ENCODE measurements at regions not wholly inside any gene's neighbourhood (a gene's known extent, or its start where the extent isn't known, plus 50 kb on each side); places are given as distances from the start of the nearest gene placed in this dataset.

DNA sequence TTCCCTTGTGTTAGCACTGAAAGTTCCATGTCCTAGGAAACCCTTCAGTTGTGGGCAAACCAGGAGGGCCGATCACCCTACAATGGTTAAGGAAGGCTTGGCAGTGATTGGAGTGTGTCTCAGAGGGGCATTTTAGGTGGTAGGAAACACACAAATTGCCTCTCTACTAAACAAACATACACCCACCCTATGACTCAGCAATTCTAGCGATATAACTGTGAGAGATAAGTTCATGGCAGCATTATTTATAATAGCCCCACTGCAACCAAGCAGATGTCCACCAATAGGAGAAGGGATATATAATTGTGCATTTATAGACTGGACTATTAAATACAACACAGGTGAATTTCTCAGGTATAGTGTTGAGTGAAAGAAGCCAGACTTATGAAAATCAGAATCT lies 543.1 kb downstream of the UQCRFS1 start:
- no peaks in the 10 kb centered on the region for H3K36me3 ChIP-seq (ENCODE audit: control insufficient read depth in 2 of 2, insufficient read depth in 2 of 2, low read length in 1 of 2)
- ChIA-PET RAD21 (ENCODE audit: unreplicated experiment) (no interaction called here), CTCF (no interaction called here), SMC1A (ENCODE audit: uncharacterized antibody, unreplicated experiment) (no interaction called here), POLR2A (no interaction called here)
- no peak overlapping the region for H2AFZ ChIP-seq (ENCODE audit: control insufficient read depth, low read depth, low read length)
- no TSS peak for BruUV-seq (replicated peaks)
- no peaks in the 10 kb centered on the region; the same call in 2 of the 3 replicates for H3K9me3 ChIP-seq (replicated peaks; ENCODE audit: control insufficient read depth, insufficient read depth, low read length)
- H3K27me3 ChIP-seq (replicated peaks in 1 of 2; ENCODE audit: control insufficient read depth in 2 of 2, insufficient read depth in 2 of 2, low read length in 1 of 2), result no peaks in the 10 kb centered on the region
- 0% methylated on average over 2 of the region's 2 CpGs for WGBS (ENCODE audit: insufficient coverage, insufficient replicate concordance, low lambda C conversion rate, missing lambda C conversion rate)
- H4K20me1 ChIP-seq (ENCODE audit: control insufficient read depth, insufficient read depth), result no peaks in the 10 kb centered on the region
- no peaks in the 10 kb centered on the region for H3K4me1 ChIP-seq (ENCODE audit: control insufficient read depth, insufficient read depth, low read length)
- FAIRE-seq (no peak), DNase-seq (ENCODE audit: low read depth, low spot score) (no peak), ATAC-seq (no peak)
- no peak overlapping the region for H3K4me2 ChIP-seq (ENCODE audit: control insufficient read depth, insufficient read depth)
- H3K9ac ChIP-seq (ENCODE audit: control insufficient read depth, insufficient read depth, low read length), result no peak overlapping the region
- no peak overlapping the region for H3K27ac ChIP-seq (ENCODE audit: control insufficient read depth, insufficient read depth)
- intact Hi-C loops (cut with micrococcal nuclease; ENCODE audit: unreplicated experiment) (no loop called here), in situ Hi-C loops (cut with MboI) (no loop called here)
- no peak overlapping the region for H3K4me3 ChIP-seq
- H3K79me2 ChIP-seq (ENCODE audit: control insufficient read depth, insufficient read depth, low read length), result no peaks in the 10 kb centered on the region
- TF ChIP-seq STAT3 (IDR thresholded peaks at IDR 0.05; ENCODE audit: low read depth, low read length) (no peak), TARDBP (IDR thresholded peaks at IDR 0.05; ENCODE audit: borderline replicate concordance) (no peak), NR2C2 (IDR thresholded peaks at IDR 0.05; ENCODE audit: borderline replicate concordance, control insufficient read depth, insufficient read length, low read depth) (no peak), KLF5 (IDR thresholded peaks at IDR 0.05; ENCODE audit: partially characterized antibody) (no peak), NFXL1 (IDR thresholded peaks at IDR 0.05; ENCODE audit: borderline replicate concordance) (no peak), USF2 (IDR thresholded peaks at IDR 0.05; ENCODE audit: borderline replicate concordance, low read depth, low read length) (no peak), NR2C1 (IDR thresholded peaks at IDR 0.05) (no peak), SREBF1 (IDR thresholded peaks at IDR 0.05; ENCODE audit: low read length) (no peak), EZH2 (IDR thresholded peaks at IDR 0.05; ENCODE audit: borderline replicate concordance, control insufficient read depth, low read depth, low read length) (no peak)
- TF ChIP-seq, protein P1, sequence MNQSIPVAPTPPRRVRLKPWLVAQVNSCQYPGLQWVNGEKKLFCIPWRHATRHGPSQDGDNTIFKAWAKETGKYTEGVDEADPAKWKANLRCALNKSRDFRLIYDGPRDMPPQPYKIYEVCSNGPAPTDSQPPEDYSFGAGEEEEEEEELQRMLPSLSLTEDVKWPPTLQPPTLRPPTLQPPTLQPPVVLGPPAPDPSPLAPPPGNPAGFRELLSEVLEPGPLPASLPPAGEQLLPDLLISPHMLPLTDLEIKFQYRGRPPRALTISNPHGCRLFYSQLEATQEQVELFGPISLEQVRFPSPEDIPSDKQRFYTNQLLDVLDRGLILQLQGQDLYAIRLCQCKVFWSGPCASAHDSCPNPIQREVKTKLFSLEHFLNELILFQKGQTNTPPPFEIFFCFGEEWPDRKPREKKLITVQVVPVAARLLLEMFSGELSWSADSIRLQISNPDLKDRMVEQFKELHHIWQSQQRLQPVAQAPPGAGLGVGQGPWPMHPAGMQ (IDR thresholded peaks at IDR 0.05; ENCODE audit: borderline replicate concordance), result no peak
- TF ChIP-seq, protein P2, sequence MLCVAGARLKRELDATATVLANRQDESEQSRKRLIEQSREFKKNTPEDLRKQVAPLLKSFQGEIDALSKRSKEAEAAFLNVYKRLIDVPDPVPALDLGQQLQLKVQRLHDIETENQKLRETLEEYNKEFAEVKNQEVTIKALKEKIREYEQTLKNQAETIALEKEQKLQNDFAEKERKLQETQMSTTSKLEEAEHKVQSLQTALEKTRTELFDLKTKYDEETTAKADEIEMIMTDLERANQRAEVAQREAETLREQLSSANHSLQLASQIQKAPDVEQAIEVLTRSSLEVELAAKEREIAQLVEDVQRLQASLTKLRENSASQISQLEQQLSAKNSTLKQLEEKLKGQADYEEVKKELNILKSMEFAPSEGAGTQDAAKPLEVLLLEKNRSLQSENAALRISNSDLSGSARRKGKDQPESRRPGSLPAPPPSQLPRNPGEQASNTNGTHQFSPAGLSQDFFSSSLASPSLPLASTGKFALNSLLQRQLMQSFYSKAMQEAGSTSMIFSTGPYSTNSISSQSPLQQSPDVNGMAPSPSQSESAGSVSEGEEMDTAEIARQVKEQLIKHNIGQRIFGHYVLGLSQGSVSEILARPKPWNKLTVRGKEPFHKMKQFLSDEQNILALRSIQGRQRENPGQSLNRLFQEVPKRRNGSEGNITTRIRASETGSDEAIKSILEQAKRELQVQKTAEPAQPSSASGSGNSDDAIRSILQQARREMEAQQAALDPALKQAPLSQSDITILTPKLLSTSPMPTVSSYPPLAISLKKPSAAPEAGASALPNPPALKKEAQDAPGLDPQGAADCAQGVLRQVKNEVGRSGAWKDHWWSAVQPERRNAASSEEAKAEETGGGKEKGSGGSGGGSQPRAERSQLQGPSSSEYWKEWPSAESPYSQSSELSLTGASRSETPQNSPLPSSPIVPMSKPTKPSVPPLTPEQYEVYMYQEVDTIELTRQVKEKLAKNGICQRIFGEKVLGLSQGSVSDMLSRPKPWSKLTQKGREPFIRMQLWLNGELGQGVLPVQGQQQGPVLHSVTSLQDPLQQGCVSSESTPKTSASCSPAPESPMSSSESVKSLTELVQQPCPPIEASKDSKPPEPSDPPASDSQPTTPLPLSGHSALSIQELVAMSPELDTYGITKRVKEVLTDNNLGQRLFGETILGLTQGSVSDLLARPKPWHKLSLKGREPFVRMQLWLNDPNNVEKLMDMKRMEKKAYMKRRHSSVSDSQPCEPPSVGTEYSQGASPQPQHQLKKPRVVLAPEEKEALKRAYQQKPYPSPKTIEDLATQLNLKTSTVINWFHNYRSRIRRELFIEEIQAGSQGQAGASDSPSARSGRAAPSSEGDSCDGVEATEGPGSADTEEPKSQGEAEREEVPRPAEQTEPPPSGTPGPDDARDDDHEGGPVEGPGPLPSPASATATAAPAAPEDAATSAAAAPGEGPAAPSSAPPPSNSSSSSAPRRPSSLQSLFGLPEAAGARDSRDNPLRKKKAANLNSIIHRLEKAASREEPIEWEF (IDR thresholded peaks at IDR 0.05; ENCODE audit: insufficient replicate concordance, low read depth, low read length), result no peak
- TF ChIP-seq, protein P3, sequence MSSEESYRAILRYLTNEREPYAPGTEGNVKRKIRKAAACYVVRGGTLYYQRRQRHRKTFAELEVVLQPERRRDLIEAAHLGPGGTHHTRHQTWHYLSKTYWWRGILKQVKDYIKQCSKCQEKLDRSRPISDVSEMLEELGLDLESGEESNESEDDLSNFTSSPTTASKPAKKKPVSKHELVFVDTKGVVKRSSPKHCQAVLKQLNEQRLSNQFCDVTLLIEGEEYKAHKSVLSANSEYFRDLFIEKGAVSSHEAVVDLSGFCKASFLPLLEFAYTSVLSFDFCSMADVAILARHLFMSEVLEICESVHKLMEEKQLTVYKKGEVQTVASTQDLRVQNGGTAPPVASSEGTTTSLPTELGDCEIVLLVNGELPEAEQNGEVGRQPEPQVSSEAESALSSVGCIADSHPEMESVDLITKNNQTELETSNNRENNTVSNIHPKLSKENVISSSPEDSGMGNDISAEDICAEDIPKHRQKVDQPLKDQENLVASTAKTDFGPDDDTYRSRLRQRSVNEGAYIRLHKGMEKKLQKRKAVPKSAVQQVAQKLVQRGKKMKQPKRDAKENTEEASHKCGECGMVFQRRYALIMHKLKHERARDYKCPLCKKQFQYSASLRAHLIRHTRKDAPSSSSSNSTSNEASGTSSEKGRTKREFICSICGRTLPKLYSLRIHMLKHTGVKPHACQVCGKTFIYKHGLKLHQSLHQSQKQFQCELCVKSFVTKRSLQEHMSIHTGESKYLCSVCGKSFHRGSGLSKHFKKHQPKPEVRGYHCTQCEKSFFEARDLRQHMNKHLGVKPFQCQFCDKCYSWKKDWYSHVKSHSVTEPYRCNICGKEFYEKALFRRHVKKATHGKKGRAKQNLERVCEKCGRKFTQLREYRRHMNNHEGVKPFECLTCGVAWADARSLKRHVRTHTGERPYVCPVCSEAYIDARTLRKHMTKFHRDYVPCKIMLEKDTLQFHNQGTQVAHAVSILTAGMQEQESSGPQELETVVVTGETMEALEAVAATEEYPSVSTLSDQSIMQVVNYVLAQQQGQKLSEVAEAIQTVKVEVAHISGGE (CRISPR knock-in tag; IDR thresholded peaks at IDR 0.05), result no peak
